ENCODE measurements at regions not wholly inside any gene's neighbourhood (a gene's known extent, or its start where the extent isn't known, plus 50 kb on each side); places are given as distances from the start of the nearest gene placed in this dataset.

- Histone ChIP-seq H3K79me2 (ENCODE audit: insufficient read depth, low read length) (no peaks in the 10 kb centered on the region), H3K9me3 (ENCODE audit: insufficient read depth, low read depth, low read length) (no peaks in the 10 kb centered on the region), H4K20me1 (ENCODE audit: insufficient read depth, low read length, poor library complexity, severe bottlenecking) (no peaks in the 10 kb centered on the region), H3K27me3 (ENCODE audit: insufficient read depth, low read length, poor library complexity, severe bottlenecking) (no peaks in the 10 kb centered on the region), H3K4me3 (ENCODE audit: low read length, poor library complexity, severe bottlenecking) (no peak overlapping the region), H2AFZ (ENCODE audit: low read length) (no peak overlapping the region), H3K4me1 (ENCODE audit: insufficient read depth, low read length, poor library complexity, severe bottlenecking) (no peaks in the 10 kb centered on the region), H3K9me2 (replicated peaks; ENCODE audit: low read depth, low read length) (no peaks in the 10 kb centered on the region), H3K9ac (ENCODE audit: low read depth, low read length, poor library complexity, severe bottlenecking) (no peak overlapping the region), H3K36me3 (ENCODE audit: insufficient read depth, low read length) (no peaks in the 10 kb centered on the region), H3F3A (ENCODE audit: low read depth) (no peaks in the 10 kb centered on the region), H3K4me2 (ENCODE audit: low read depth, low read length, poor library complexity, severe bottlenecking) (no peak overlapping the region)
- TF ChIP-seq CTCF (conservative IDR thresholded peaks at IDR 0.05; ENCODE audit: low read length): no peak
- TF ChIP-seq EZH2phosphoT487 (IDR thresholded peaks at IDR 0.05; ENCODE audit: borderline replicate concordance): no peak
Observed at GRCh38 chr5:92923885-92924284, 657.1 kb downstream of the NR2F1-AS1 start.

GRCh38 chr5:92922231-92922967 lies 658.6 kb downstream of the NR2F1-AS1 start:
- no peak for TF ChIP-seq CTCF (conservative IDR thresholded peaks at IDR 0.05; ENCODE audit: low read length)
- no peak for TF ChIP-seq EZH2phosphoT487 (IDR thresholded peaks at IDR 0.05; ENCODE audit: borderline replicate concordance)
- H3K27me3 ChIP-seq (ENCODE audit: insufficient read depth, low read length, poor library complexity, severe bottlenecking): no peaks in the 10 kb centered on the region
- no peaks in the 10 kb centered on the region for H3K9me3 ChIP-seq (ENCODE audit: insufficient read depth, low read depth, low read length)
- no peak overlapping the region for H3K9ac ChIP-seq (ENCODE audit: low read depth, low read length, poor library complexity, severe bottlenecking)
- H3K4me2 ChIP-seq (ENCODE audit: low read depth, low read length, poor library complexity, severe bottlenecking): no peak overlapping the region
- H3K4me1 ChIP-seq (ENCODE audit: insufficient read depth, low read length, poor library complexity, severe bottlenecking): no peaks in the 10 kb centered on the region
- H3K4me3 ChIP-seq (ENCODE audit: low read length, poor library complexity, severe bottlenecking): no peak overlapping the region
- H3F3A ChIP-seq (ENCODE audit: low read depth): no peaks in the 10 kb centered on the region
- H3K36me3 ChIP-seq (ENCODE audit: insufficient read depth, low read length): no peaks in the 10 kb centered on the region
- no peaks in the 10 kb centered on the region for H3K79me2 ChIP-seq (ENCODE audit: insufficient read depth, low read length)
- no peaks in the 10 kb centered on the region for H3K9me2 ChIP-seq (replicated peaks; ENCODE audit: low read depth, low read length)
- no peaks in the 10 kb centered on the region for H4K20me1 ChIP-seq (ENCODE audit: insufficient read depth, low read length, poor library complexity, severe bottlenecking)
- H2AFZ ChIP-seq (ENCODE audit: low read length): no peak overlapping the region

GRCh38 chr5:92917044-92917443 lies 664.0 kb downstream of the NR2F1-AS1 start:
- Histone ChIP-seq H3F3A (ENCODE audit: low read depth) (no peaks in the 10 kb centered on the region), H3K9me2 (replicated peaks; ENCODE audit: low read depth, low read length) (no peaks in the 10 kb centered on the region), H2AFZ (ENCODE audit: low read length) (no peak overlapping the region), H4K20me1 (ENCODE audit: insufficient read depth, low read length, poor library complexity, severe bottlenecking) (no peaks in the 10 kb centered on the region), H3K9ac (ENCODE audit: low read depth, low read length, poor library complexity, severe bottlenecking) (no peak overlapping the region), H3K27me3 (ENCODE audit: insufficient read depth, low read length, poor library complexity, severe bottlenecking) (no peaks in the 10 kb centered on the region), H3K4me3 (ENCODE audit: low read length, poor library complexity, severe bottlenecking) (no peak overlapping the region), H3K4me1 (ENCODE audit: insufficient read depth, low read length, poor library complexity, severe bottlenecking) (no peaks in the 10 kb centered on the region), H3K36me3 (ENCODE audit: insufficient read depth, low read length) (no peaks in the 10 kb centered on the region), H3K79me2 (ENCODE audit: insufficient read depth, low read length) (no peaks in the 10 kb centered on the region), H3K9me3 (ENCODE audit: insufficient read depth, low read depth, low read length) (no peaks in the 10 kb centered on the region), H3K4me2 (ENCODE audit: low read depth, low read length, poor library complexity, severe bottlenecking) (no peak overlapping the region)
- TF ChIP-seq EZH2phosphoT487 (IDR thresholded peaks at IDR 0.05; ENCODE audit: borderline replicate concordance): no peak
- TF ChIP-seq CTCF (conservative IDR thresholded peaks at IDR 0.05; ENCODE audit: low read length): no peak

Measured in Loucy (cell line).